Hepatocyte (in vitro differentiated cells): ENCODE measurements at regions not wholly inside any gene's neighbourhood (a gene's known extent, or its start where the extent isn't known, plus 50 kb on each side); places are given as distances from the start of the nearest gene placed in this dataset.

ENCODE experiments used
- DNase-seq: peaks from one replicate; pipeline ENCODE4 v3.0.0-alpha.2; 2016; ENCODE audit warnings: low spot score
- H2AFZ ChIP-seq: fragments of 200-600 bp; sonication (generic); 2 replicates; pipeline ENCODE4 v1.6.0; 2016; ENCODE audit warnings: antibody characterized with exemption, mild to moderate bottlenecking
- H3K27ac ChIP-seq: fragments of 200-600 bp; sonication (generic); 2 replicates; pipeline ENCODE4 v1.5.1; 2016; ENCODE audit warnings: mild to moderate bottlenecking
- H3K27me3 ChIP-seq: fragments of 200-600 bp; sonication (generic); 2 replicates; pipeline ENCODE4 v1.6.1; 2016
- H3K36me3 ChIP-seq: fragments of 200-600 bp; sonication (generic); replicated peaks from 2 replicates; pipeline ENCODE4 v1.5.1; 2016; ENCODE audit warnings: low read depth; ENCODE audit not compliant: insufficient read depth
- H3K4me1 ChIP-seq: fragments of 200-600 bp; sonication (generic); 2 replicates; pipeline ENCODE4 v1.5.1; 2016; ENCODE audit warnings: mild to moderate bottlenecking, moderate library complexity; ENCODE audit not compliant: insufficient read depth
- H3K4me2 ChIP-seq: fragments of 200-600 bp; sonication (generic); 2 replicates; pipeline ENCODE4 v1.6.0; 2016
- H3K4me3 ChIP-seq: fragments of 200-600 bp; sonication (generic); 2 replicates; pipeline ENCODE4 v1.5.1; 2016; ENCODE audit warnings: mild to moderate bottlenecking
- H3K79me2 ChIP-seq: fragments of 200-600 bp; sonication (generic); 2 replicates; pipeline ENCODE4 v1.6.0; 2017; ENCODE audit warnings: mild to moderate bottlenecking
- H3K9me2 ChIP-seq: fragments of 200-600 bp; sonication (generic); replicated peaks from 2 replicates; pipeline ENCODE4 v1.6.0; 2017; ENCODE audit warnings: mild to moderate bottlenecking; ENCODE audit not compliant: insufficient read depth
- H3K9me3 ChIP-seq: fragments of 200-600 bp; sonication (generic); 2 replicates; pipeline ENCODE4 v1.5.1; 2016; ENCODE audit warnings: low read depth, mild to moderate bottlenecking
- H4K20me1 ChIP-seq: fragments of 200-600 bp; sonication (generic); 2 replicates; pipeline ENCODE4 v1.6.0; 2016; ENCODE audit warnings: mild to moderate bottlenecking; ENCODE audit not compliant: insufficient read depth, poor library complexity, severe bottlenecking
- EZH2 ChIP-seq: fragments of 200-600 bp; sonication (generic); IDR thresholded peaks from 2 replicates; pipeline ENCODE4 v1.6.1; 2016; ENCODE audit warnings: antibody characterized with exemption, mild to moderate bottlenecking, borderline replicate concordance
- EZH2phosphoT487 ChIP-seq: fragments of 200-600 bp; sonication (generic); IDR thresholded peaks from one replicate; pipeline ENCODE4 v1.6.1; 2018; ENCODE audit warnings: antibody characterized with exemption, mild to moderate bottlenecking, low read depth, moderate library complexity; ENCODE audit not compliant: unreplicated experiment, severe bottlenecking
- WGBS: methylation state at CpG from one replicate; pipeline ENCODE4 v1.1.6; 2016; ENCODE audit warnings: low lambda C conversion rate; ENCODE audit errors: missing lambda C conversion rate; 5-methylcytosine and 5-hydroxymethylcytosine counted together
- TF ChIP-seq, protein P1 (sequence below): fragments of 200-600 bp; sonication (generic); IDR thresholded peaks from 2 replicates; pipeline ENCODE4 v1.5.1; 2016; ENCODE audit warnings: antibody characterized with exemption, mild to moderate bottlenecking; ENCODE audit not compliant: poor library complexity

DNA sequence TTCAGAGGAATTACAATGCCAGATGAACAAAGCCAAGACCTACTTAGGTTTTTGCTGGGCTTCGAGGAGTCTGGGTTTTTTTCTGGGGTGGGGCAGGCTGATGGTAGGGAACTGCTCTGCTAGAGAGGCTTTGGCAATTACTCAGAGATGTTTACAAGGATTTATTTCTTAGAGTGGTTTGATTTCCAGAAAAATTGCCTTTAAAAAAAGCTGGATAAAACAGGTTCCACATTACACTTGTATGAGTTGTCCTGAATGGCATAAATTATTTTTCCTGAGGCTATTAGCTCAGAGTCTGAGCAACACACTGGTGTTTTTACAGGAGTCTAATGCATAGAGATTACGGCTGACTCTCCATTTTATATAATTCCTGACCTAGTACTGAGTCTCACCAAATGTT, 118.5 kb upstream of the FRMD6 start:
- H3K27me3 ChIP-seq = no peaks in the 10 kb centered on the region
- H2AFZ ChIP-seq = no peak overlapping the region
- H3K9me3 ChIP-seq = no peaks in the 10 kb centered on the region
- no peak overlapping the region for H3K4me3 ChIP-seq
- no peaks in the 10 kb centered on the region for H3K79me2 ChIP-seq
- no peaks in the 10 kb centered on the region for H3K36me3 ChIP-seq
- 57% methylated on average over 2 of the region's 2 CpGs for WGBS
- H3K4me2 ChIP-seq = no peak overlapping the region
- H3K4me1 ChIP-seq = no peaks in the 10 kb centered on the region
- DNase-seq = no peak
- TF ChIP-seq EZH2phosphoT487 (no peak), EZH2 (no peak)
- TF ChIP-seq, protein P1, sequence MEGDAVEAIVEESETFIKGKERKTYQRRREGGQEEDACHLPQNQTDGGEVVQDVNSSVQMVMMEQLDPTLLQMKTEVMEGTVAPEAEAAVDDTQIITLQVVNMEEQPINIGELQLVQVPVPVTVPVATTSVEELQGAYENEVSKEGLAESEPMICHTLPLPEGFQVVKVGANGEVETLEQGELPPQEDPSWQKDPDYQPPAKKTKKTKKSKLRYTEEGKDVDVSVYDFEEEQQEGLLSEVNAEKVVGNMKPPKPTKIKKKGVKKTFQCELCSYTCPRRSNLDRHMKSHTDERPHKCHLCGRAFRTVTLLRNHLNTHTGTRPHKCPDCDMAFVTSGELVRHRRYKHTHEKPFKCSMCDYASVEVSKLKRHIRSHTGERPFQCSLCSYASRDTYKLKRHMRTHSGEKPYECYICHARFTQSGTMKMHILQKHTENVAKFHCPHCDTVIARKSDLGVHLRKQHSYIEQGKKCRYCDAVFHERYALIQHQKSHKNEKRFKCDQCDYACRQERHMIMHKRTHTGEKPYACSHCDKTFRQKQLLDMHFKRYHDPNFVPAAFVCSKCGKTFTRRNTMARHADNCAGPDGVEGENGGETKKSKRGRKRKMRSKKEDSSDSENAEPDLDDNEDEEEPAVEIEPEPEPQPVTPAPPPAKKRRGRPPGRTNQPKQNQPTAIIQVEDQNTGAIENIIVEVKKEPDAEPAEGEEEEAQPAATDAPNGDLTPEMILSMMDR = no peak
- H4K20me1 ChIP-seq = no peaks in the 10 kb centered on the region
- H3K9me2 ChIP-seq = no peaks in the 10 kb centered on the region
- H3K27ac ChIP-seq = no peak overlapping the region

DNA sequence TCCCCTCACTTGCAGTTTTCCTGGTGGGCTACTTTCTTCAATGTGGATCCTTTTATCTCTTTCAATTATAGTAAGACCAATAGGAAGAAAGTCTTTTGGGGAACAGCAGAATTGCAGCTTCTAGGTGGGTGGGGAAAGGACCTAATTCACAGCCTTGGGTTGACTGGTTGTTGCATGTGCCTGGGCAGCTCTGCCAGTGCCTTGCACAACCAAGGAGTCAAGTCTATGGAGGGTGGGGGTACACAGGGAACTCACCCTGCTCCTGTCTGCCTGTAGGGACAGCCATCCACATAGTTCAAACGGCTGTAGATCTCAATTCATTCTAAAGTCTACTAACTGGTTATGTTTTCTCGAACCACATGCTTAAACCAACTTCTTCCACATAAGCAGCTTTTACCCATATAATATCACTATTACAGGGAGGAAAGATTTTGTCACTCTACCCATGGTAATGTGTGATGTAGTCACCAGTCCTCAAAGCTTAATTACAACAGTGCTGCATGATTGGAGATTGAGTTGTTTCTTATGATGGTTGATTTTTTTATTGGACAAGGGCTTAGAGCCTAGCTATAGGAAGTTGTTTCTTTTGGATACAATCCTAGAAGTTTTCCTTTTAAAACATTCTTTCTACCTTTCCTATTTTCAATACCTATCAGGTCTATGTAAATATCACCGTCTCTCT, 117.7 kb upstream of the FRMD6 start:
- Histone ChIP-seq H3K4me2 (no peak overlapping the region), H3K36me3 (no peaks in the 10 kb centered on the region), H3K9me2 (no peaks in the 10 kb centered on the region), H3K27ac (peak overlapping the region; percentile 12), H3K27me3 (no peaks in the 10 kb centered on the region), H3K4me3 (no peak overlapping the region), H3K4me1 (no peaks in the 10 kb centered on the region), H3K9me3 (no peaks in the 10 kb centered on the region), H2AFZ (no peak overlapping the region), H3K79me2 (no peaks in the 10 kb centered on the region), H4K20me1 (no peaks in the 10 kb centered on the region)
- TF ChIP-seq EZH2phosphoT487 (no peak), EZH2 (no peak)
- TF ChIP-seq, protein P1 = no peak
- 66% methylated on average over 3 of the region's 3 CpGs for WGBS
- no peak for DNase-seq

DNA sequence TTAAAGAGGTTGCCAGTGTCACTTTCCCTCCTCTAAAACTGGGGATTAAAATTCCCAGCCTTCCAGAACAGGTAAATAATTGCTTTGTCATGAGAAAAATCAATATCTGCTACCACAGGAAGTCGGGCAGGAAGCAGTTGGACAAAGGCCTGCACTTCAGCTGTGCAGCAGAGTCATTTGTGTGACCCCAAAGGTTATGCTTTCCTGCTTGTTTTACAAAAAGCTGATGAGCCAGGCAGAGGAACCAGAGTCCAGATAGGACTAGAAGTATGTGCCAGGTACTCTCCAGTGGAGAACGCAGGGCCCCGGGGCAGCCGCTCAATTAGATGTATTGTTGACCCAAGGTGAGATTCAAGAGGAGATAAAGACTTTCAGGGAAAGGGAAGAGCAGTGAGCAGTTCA, 117.1 kb upstream of the FRMD6 start:
- no peaks in the 10 kb centered on the region for H4K20me1 ChIP-seq
- H3K36me3 ChIP-seq = no peaks in the 10 kb centered on the region
- no peaks in the 10 kb centered on the region for H3K9me3 ChIP-seq
- H3K4me1 ChIP-seq = no peaks in the 10 kb centered on the region
- WGBS = 38% methylated on average over 4 of the region's 4 CpGs
- no peaks in the 10 kb centered on the region for H3K79me2 ChIP-seq
- TF ChIP-seq, protein P1 = no peak
- H3K4me2 ChIP-seq = no peak overlapping the region
- H3K9me2 ChIP-seq = no peaks in the 10 kb centered on the region
- H2AFZ ChIP-seq = no peak overlapping the region
- DNase-seq = peak; percentile 21
- no peaks in the 10 kb centered on the region for H3K27me3 ChIP-seq
- H3K4me3 ChIP-seq = no peak overlapping the region
- peak overlapping the region; percentile 12 for H3K27ac ChIP-seq
